GM19239 (cell line): ENCODE measurements at regions not wholly inside any gene's neighbourhood (a gene's known extent, or its start where the extent isn't known, plus 50 kb on each side); places are given as distances from the start of the nearest gene placed in this dataset.

Source experiments
- DNase-seq: peaks from one replicate; pipeline ENCODE4 v3.0.0; 2011; ENCODE audit warnings: low spot score; ENCODE audit not compliant: insufficient read length
- FAIRE-seq: peaks from 2 replicates; lab custom pipeline; 2011; peaks lifted over from hg19 to GRCh38; lab: Jason Lieb, UNC

- no peak for DNase-seq
- FAIRE-seq, result no peak
Measured at GRCh38 chr5:9947225-9947714, 302.4 kb downstream of the ATPSCKMT start.

DNA sequence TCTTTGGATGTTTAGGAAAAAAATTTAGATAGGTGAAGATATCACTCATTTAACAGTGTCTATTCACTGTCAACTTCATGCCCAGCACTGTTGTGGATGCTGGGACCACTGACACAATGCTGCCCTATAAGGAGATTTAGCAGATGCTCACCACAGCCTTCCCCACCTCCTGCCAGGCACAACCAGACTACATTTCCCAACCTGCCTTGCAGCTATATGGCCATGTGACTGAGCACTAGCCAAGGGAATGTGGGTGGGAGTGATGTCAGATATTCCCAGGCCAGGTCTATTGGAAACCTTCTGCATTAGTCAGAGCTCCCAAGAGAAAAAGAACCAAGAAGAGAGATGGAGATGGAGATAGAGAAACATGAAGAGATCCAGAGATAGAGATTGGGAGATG lies 302.6 kb upstream of the TAS2R1 start:
- DNase-seq, result no peak
- no peak for FAIRE-seq

GRCh38 chr5:9930156-9930555 lies 300.0 kb upstream of the TAS2R1 start:
- no peak for FAIRE-seq
- DNase-seq, result no peak

- FAIRE-seq (no peak), DNase-seq (no peak)
Measured at GRCh38 chr5:9928326-9928725, 298.2 kb upstream of the TAS2R1 start.

DNA sequence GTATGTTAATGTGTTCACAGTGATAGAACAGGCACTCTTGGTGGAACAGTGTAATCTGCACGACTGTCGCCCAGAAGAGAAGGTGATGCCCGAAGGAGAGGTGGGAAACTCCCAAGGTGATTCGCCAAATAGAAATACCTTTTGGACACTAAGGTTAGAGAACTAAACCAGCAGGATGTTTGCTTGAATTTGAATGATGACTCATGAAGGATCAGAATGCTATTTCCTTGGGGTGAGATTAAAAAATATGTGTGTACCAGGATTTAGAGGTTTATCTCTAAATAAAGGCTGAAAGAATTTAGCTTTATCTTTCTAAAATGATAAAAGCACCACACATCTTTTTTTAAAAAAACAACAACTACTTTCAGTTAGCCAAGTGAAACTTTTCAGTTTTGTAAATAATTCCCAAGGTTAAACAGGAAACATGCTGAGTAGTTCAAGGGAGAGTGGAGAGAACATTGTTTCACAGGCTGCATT lies 297.4 kb upstream of the TAS2R1 start:
- FAIRE-seq (no peak), DNase-seq (no peak)

GRCh38 chr5:9927106-9927505 lies 297.0 kb upstream of the TAS2R1 start:
- FAIRE-seq (no peak), DNase-seq (no peak)

GRCh38 chr5:9924614-9925013 lies 294.5 kb upstream of the TAS2R1 start:
- no peak for DNase-seq

GRCh38 chr5:9922719-9923118 lies 292.6 kb upstream of the TAS2R1 start:
- FAIRE-seq, result no peak
- no peak for DNase-seq

More at GRCh38 chr5:9924614-9925013, 294.5 kb upstream of the TAS2R1 start:
- FAIRE-seq, result no peak

GRCh38 chr5:9920697-9921096 lies 290.5 kb upstream of the TAS2R1 start:
- DNase-seq, result no peak

GRCh38 chr5:9919306-9920030 lies 289.3 kb upstream of the TAS2R1 start:
- FAIRE-seq (no peak), DNase-seq (no peak)

More at GRCh38 chr5:9920697-9921096, 290.5 kb upstream of the TAS2R1 start:
- no peak for FAIRE-seq

GRCh38 chr5:9905661-9906060 lies 275.5 kb upstream of the TAS2R1 start:
- no peak for DNase-seq

DNA sequence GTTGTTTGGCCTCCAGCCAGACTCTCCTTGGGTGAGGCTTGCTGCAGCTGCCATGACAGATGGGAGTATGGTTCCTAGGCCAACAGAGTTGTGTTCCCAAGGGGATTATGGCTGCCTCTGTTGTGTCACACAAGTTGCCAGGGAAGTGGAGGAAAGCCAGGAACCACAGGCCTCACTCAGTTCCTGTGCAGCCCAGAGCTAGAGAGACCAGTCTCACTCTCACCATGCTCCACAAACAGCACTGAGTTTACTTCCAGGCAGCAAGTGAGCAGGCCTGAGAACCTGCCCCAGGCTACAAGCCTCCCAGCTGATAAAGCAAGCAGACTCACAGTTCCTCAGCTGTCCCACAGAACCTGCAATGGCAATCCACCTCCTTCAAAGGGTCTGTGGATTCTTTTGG lies 273.6 kb upstream of the TAS2R1 start:
- FAIRE-seq (no peak), DNase-seq (no peak)

More at GRCh38 chr5:9905661-9906060, 275.5 kb upstream of the TAS2R1 start:
- no peak for FAIRE-seq

- FAIRE-seq (no peak), DNase-seq (no peak)
Measured at GRCh38 chr5:9898319-9898718, 268.2 kb upstream of the TAS2R1 start.

GRCh38 chr5:9895302-9895645 lies 265.1 kb upstream of the TAS2R1 start:
- FAIRE-seq (no peak), DNase-seq (no peak)

GRCh38 chr5:9894571-9895301 lies 264.6 kb upstream of the TAS2R1 start:
- no peak for DNase-seq
- no peak for FAIRE-seq

- DNase-seq, result no peak
- no peak for FAIRE-seq
Measured at GRCh38 chr5:9892696-9893095, 262.5 kb upstream of the TAS2R1 start.

- no peak for DNase-seq
- no peak for FAIRE-seq
Measured at GRCh38 chr5:9889511-9889910, 259.4 kb upstream of the TAS2R1 start.

DNA sequence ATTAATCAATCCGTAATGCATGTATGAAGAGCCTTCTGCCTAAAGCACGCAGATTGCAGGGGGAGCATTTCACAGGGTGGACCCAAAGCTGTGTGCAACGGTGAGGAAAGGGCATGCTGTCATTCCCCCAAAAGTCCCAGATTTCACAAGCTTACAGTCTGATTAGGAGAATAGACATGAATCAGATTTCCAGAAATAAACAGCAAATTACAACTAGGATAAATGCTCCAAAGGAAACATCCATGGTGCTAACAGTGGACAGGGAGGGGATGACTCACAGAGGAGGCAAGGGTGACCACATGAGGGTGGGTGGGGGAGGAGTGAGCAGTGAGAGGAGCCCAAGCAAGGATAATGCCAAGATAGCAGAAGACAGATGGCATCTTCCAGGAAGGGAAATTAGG lies 258.4 kb upstream of the TAS2R1 start:
- no peak for DNase-seq
- FAIRE-seq, result no peak

DNA sequence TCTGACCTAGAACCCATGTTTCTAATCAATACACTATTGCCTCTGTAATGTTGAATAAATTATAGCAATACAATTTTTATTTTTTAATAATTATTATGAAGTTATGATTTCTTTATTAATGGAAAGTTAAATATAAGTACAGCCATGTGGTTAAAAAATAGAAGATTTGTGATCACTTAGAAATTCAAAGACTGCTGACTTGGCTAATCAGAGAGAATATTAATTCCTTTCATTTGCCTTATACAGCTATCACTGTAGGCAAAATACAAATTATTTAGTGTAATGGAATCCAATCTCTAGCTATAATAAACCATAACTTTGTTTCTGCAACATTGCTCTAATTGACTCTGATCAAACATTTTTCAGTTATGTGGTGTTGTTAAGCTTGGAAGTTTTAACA lies 255.0 kb upstream of the TAS2R1 start:
- no peak for FAIRE-seq

GRCh38 chr5:9878206-9878605 lies 248.1 kb upstream of the TAS2R1 start:
- FAIRE-seq, result no peak
- DNase-seq, result no peak

More for the DNA sequence above, 255.0 kb upstream of the TAS2R1 start:
- no peak for DNase-seq

DNA sequence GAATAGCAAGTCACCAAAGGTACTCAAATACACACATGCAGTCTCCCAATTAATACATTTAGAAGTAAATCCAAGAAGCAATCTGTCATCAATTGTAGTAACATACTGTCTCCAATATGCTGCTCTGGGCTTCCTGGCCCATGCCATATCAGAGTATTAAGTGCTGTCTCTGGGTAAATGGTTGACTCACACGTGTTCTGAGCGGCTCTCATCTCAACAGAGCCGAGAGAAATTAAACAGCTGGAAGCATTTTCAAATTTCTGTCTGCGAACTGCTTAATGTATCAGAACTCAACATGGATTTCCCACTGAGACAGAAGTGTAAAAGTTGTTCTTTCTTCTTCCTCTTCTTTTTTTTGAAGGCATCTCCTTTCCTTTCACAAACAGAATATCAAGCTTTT lies 247.3 kb upstream of the TAS2R1 start:
- FAIRE-seq, result no peak
- DNase-seq, result no peak
